GM13977 (cell line): ENCODE measurements at regions not wholly inside any gene's neighbourhood (a gene's known extent, or its start where the extent isn't known, plus 50 kb on each side); places are given as distances from the start of the nearest gene placed in this dataset.

Experiments used
- DNase-seq: peaks from one replicate; pipeline ENCODE4 v3.0.0; 2012; ENCODE audit warnings: low spot score
- in situ Hi-C: fragments of 300-500 bp; cut with MboI; formaldehyde crosslinking; loops from one replicate; pipeline ENCODE4 v1.12.0; 2022; ENCODE audit warnings: low sequenced_read_pairs, low pct_unique_long_range_greater_than_20kb, mixed read lengths, inconsistent platforms; ENCODE audit not compliant: unreplicated experiment
- TF ChIP-seq, protein P1 (sequence below): IDR thresholded peaks from 2 replicates; pipeline ENCODE4 v1.5.1; 2012; ENCODE audit warnings: mild to moderate bottlenecking, control low read depth; ENCODE audit not compliant: insufficient read depth; ENCODE audit errors: extremely low read depth, missing control alignments

DNA sequence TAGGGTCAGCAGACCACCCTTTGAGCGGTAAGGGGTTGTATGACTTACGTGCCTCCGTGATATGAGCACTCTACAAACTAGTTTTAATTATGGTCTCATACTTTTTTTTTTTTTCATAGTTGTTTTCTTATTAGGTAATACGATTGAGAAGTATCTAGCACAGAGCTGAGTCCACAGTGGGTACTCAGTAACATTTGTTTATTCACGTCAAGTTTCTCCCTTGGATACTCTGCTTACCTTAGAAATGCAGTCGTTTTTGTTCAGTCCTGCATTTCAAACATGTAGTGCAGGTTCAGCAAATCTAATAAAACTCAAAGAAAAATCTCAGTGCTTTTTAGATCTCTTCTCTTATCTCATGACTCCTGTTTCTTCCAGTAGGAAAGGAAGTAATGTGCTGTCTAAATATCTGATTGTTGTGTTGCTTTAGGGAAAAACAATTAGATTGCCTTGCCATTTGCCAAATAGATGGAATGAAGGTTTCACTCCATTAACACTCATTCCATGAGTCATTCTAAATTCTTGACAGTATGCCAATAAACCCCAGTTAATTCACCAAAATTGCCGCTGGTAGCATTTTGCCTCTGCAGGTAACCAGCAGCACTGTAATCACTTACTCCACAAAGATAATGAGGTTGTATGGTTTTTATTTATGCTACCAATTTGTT, 118.9 kb downstream of the PTCSC3 start:
- in situ Hi-C loops, result loop anchor here (25.0 kb wide), 1 partner anchor 305 kb away; no protein-coding TSS in a partner anchor
- TF ChIP-seq, protein P1, sequence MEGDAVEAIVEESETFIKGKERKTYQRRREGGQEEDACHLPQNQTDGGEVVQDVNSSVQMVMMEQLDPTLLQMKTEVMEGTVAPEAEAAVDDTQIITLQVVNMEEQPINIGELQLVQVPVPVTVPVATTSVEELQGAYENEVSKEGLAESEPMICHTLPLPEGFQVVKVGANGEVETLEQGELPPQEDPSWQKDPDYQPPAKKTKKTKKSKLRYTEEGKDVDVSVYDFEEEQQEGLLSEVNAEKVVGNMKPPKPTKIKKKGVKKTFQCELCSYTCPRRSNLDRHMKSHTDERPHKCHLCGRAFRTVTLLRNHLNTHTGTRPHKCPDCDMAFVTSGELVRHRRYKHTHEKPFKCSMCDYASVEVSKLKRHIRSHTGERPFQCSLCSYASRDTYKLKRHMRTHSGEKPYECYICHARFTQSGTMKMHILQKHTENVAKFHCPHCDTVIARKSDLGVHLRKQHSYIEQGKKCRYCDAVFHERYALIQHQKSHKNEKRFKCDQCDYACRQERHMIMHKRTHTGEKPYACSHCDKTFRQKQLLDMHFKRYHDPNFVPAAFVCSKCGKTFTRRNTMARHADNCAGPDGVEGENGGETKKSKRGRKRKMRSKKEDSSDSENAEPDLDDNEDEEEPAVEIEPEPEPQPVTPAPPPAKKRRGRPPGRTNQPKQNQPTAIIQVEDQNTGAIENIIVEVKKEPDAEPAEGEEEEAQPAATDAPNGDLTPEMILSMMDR, result no peak
- DNase-seq, result no peak

DNA sequence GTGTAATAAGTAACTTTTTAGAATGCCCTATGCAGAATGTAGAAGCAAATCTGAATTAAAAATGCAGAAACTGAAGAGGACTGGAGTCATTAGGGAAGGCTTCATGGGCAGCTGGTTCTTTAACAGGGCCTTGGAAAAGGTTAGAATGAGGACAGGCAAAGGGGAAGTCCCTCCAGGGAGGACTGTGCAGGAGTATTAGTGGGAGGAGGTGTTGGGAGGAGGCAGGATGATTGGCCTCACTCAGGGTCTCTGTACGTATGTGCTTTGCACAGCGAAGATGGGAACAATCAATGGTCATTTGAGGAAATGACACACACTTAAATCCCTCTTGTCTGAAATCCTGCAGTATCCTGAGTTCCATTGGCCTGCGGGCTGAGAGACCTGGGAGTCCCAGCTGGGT, 119.7 kb downstream of the PTCSC3 start:
- DNase-seq, result no peak
- in situ Hi-C loops, result loop anchor here (25.0 kb wide), 1 partner anchor 305 kb away; no protein-coding TSS in a partner anchor
- TF ChIP-seq, protein P1, result no peak

DNA sequence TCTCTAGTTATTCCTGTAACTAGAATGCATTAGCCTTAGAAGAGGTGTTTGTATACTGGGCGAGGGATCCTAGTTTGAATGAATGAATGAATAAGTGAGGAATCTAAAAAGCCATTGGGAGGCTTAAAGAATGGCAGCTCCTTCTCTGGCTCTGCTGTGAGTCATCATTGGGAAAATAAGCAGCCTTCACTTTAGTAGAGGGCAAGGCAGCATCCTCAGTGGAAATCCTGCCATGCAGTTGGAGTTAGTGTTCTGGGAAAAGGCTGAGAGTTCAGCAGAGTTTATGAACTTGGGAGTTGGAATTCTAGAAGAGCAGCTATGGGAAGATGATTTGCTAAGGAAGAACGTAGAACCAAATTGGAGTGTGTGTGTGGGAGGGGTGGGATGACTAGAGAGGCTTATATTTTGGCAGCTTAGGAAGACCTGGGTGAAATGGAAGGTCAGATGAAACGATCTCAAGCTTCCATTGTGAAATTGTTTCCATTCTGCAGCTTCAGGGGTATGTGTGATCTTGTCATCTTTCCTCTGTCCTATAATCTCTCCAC, 120.8 kb downstream of the PTCSC3 start:
- in situ Hi-C loops, result loop anchor here (25.0 kb wide), 1 partner anchor 307 kb away; no protein-coding TSS in a partner anchor
- TF ChIP-seq, protein P1, result no peak
- DNase-seq, result no peak

DNA sequence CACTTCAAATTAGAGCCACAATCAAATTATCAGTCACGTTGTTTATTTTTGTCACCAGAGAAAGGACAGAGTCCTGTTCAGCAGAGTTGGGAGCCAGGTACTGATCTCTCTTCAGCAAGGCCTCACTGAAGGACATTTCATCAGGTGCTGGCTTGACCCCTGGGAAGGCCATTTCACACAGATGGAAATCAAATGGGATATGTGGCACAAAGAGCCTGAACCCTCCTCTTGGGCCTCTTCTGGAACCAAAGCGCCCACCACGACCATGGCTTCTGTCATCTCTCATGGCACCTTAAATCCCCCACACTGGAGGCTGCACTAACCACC, 121.5 kb downstream of the PTCSC3 start:
- DNase-seq, result no peak
- in situ Hi-C loops, result loop anchor here (25.0 kb wide), 1 partner anchor 307 kb away; no protein-coding TSS in a partner anchor
- TF ChIP-seq, protein P1, result no peak

DNA sequence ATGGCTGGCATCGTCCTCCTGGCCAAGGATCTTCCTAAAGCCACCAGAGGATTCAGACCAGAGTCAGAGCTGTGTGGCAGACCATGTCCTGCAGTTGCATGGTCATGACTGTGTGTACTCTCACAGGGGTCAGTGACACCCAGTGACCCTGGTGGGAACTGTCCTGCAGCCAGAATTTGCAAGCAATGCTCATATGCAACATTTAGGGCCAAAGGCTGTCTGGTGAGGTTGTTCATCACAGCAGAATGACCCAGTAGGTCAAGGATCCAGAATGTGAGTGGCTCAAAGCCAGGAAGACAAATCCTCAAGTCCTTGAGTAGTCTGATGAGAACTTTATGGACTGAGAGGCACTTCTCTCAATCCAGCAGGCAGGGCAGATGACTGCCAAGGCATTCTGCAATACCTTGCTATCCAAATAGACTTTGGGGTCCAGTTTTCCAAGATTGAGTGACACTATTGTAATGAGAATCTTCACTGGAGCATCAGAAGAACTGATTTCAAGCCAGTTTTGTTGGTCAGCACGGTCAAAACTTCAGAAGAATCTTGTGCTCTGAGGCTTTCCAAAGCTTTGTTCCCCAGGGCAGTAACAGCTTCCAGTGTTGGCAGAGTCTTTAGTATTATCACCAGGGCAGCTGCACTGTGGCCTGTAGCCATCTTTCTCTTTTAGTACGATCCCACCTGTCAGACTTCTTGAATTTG, 122.0 kb downstream of the PTCSC3 start:
- TF ChIP-seq, protein P1, result no peak

DNA sequence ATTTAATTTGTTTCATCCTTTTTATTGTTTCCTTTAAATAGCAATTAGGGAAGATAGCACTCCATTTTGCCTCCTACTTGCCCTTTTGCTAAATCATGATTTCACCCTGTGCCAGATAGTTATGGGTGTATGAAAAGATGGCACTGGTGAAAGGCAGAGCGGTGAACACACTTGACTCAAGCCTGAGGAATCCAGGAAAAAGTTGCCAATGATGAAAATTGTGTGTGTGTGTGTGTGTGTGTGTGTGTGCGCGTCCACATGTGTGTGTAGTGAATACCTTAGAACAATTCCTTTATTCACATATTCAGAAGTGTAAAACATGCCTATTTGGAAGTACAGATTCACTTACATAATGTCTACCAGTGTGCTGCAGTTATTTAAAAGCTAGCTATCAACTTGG, 123.8 kb downstream of the PTCSC3 start:
- no peak for DNase-seq
- in situ Hi-C loops, result loop anchor here (25.0 kb wide), 1 partner anchor 310 kb away; no protein-coding TSS in a partner anchor
- TF ChIP-seq, protein P1, result no peak

More for the DNA sequence above, 122.0 kb downstream of the PTCSC3 start:
- DNase-seq, result no peak
- in situ Hi-C loops, result loop anchor here (25.0 kb wide), 1 partner anchor 308 kb away; no protein-coding TSS in a partner anchor
